ELF-1 (cell line): ENCODE measurements at regions not wholly inside any gene's neighbourhood (a gene's known extent, or its start where the extent isn't known, plus 50 kb on each side); places are given as distances from the start of the nearest gene placed in this dataset.
A peak's percentile ranks its signal among the peaks of the same experiment; 100 is the strongest.
"Not testable (repeated sequence)": the region's sequence is repeated elsewhere in the genome, so short reads cannot be mapped to it uniquely, and the experiment has no call there.

Source experiments
- DNase-seq: peaks from one replicate; pipeline ENCODE4 v3.0.0-alpha.2; 2016; ENCODE audit warnings: low read depth, low spot score

- peak; percentile 65 for DNase-seq
Measured at GRCh38 chr10:130929422-130930325, 381.8 kb downstream of the TCERG1L start.

GRCh38 chr10:130930821-130931220 is 380.7 kb downstream of the TCERG1L start:
- DNase-seq: no peak

GRCh38 chr10:130931256-130931655 is 380.3 kb downstream of the TCERG1L start:
- no peak for DNase-seq

GRCh38 chr10:130932326-130933007 is 379.1 kb downstream of the TCERG1L start:
- DNase-seq: no peak

GRCh38 chr10:130933008-130933390 is 378.5 kb downstream of the TCERG1L start:
- no peak for DNase-seq

GRCh38 chr10:130934293-130935127 is 377.0 kb downstream of the TCERG1L start:
- peak; percentile 95 for DNase-seq

- DNase-seq: peak; percentile 82
Measured at GRCh38 chr10:130935128-130935439, 376.4 kb downstream of the TCERG1L start.

- DNase-seq: peak; percentile 50
Measured at GRCh38 chr10:130935897-130936550, 375.5 kb downstream of the TCERG1L start.

- DNase-seq: no peak
Measured at GRCh38 chr10:130936851-130937250, 374.7 kb downstream of the TCERG1L start.

GRCh38 chr10:130938051-130938450 is 373.5 kb downstream of the TCERG1L start:
- DNase-seq: no peak

- DNase-seq: not testable (repeated sequence)
Measured at GRCh38 chr10:130938891-130939290, 372.6 kb downstream of the TCERG1L start.

- no peak for DNase-seq
Measured at GRCh38 chr10:130941886-130942285, 369.6 kb downstream of the TCERG1L start.

GRCh38 chr10:130952086-130952485 is 359.4 kb downstream of the TCERG1L start:
- DNase-seq: no peak

GRCh38 chr10:130954326-130954905 is 357.1 kb downstream of the TCERG1L start:
- no peak for DNase-seq

GRCh38 chr10:130956251-130956650 is 355.3 kb downstream of the TCERG1L start:
- DNase-seq: no peak

- DNase-seq: no peak
Measured at GRCh38 chr10:130957423-130957822, 354.1 kb downstream of the TCERG1L start.

GRCh38 chr10:130958003-130958402 is 353.5 kb downstream of the TCERG1L start:
- DNase-seq: no peak

- no peak for DNase-seq
Measured at GRCh38 chr10:130958981-130959751, 352.4 kb downstream of the TCERG1L start.

- no peak for DNase-seq
Measured at GRCh38 chr10:130959752-130960195, 351.7 kb downstream of the TCERG1L start.

GRCh38 chr10:130960531-130960930 is 351.0 kb downstream of the TCERG1L start:
- DNase-seq: no peak
